ENCODE measurements at regions not wholly inside any gene's neighbourhood (a gene's known extent, or its start where the extent isn't known, plus 50 kb on each side); places are given as distances from the start of the nearest gene placed in this dataset.

DNA sequence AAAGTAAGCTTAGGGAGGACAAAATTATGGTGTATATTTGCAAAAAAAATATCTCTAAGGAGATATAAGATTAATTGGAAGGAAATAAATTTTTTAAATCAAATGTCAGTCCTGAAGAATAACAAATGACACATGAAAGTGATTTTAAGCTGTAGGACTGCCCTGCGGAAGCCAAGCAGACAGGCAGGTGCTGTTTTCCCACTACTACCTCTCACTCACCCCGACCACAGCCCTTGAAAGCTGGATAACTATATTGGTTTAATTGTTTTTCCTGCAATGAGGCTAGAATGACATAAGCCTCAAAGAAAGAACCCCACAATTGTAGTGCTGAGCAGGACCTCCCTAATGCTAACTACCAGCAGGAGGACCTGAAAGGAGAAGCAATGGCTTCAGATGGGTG, 68.6 kb upstream of the VIPR2 start:
- TF ChIP-seq, protein P1, sequence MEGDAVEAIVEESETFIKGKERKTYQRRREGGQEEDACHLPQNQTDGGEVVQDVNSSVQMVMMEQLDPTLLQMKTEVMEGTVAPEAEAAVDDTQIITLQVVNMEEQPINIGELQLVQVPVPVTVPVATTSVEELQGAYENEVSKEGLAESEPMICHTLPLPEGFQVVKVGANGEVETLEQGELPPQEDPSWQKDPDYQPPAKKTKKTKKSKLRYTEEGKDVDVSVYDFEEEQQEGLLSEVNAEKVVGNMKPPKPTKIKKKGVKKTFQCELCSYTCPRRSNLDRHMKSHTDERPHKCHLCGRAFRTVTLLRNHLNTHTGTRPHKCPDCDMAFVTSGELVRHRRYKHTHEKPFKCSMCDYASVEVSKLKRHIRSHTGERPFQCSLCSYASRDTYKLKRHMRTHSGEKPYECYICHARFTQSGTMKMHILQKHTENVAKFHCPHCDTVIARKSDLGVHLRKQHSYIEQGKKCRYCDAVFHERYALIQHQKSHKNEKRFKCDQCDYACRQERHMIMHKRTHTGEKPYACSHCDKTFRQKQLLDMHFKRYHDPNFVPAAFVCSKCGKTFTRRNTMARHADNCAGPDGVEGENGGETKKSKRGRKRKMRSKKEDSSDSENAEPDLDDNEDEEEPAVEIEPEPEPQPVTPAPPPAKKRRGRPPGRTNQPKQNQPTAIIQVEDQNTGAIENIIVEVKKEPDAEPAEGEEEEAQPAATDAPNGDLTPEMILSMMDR (IDR thresholded peaks at IDR 0.05; ENCODE audit: insufficient read depth, low read length): no peak
- TF ChIP-seq SPI1 (IDR thresholded peaks at IDR 0.05; ENCODE audit: borderline replicate concordance, low read depth): no peak

Measured in HL-60 (cell line).